ENCODE measurements at regions not wholly inside any gene's neighbourhood (a gene's known extent, or its start where the extent isn't known, plus 50 kb on each side); places are given as distances from the start of the nearest gene placed in this dataset.

- Histone ChIP-seq H3K36me3 (ENCODE audit: control insufficient read depth in 1 of 2, insufficient read depth in 2 of 2, low read length in 2 of 2) (no peaks in the 10 kb centered on the region), H3K4me3 (replicated peaks in 1 of 2; ENCODE audit: low read depth in 1 of 2, low read length in 2 of 2) (no peak overlapping the region), H3K4me1 (ENCODE audit: control insufficient read depth in 1 of 2, insufficient read depth in 2 of 2, low read length in 2 of 2) (no peaks in the 10 kb centered on the region), H3K27me3 (ENCODE audit: insufficient read depth, low read length) (no peaks in the 10 kb centered on the region), H3K9me3 (ENCODE audit: control insufficient read depth in 1 of 2, insufficient read depth in 1 of 2, low read depth in 1 of 2, low read length in 2 of 2) (no peaks in the 10 kb centered on the region), H3K27ac (ENCODE audit: low read depth, low read length) (no peak overlapping the region), H4K20me1 (ENCODE audit: insufficient read depth) (no peaks in the 10 kb centered on the region), H3K79me2 (ENCODE audit: insufficient read depth, low read length) (no peaks in the 10 kb centered on the region), H3K9ac (ENCODE audit: low read length) (no peak overlapping the region), H3K4me2 (ENCODE audit: low read length) (no peak overlapping the region), H2AFZ (ENCODE audit: low read depth, low read length, poor library complexity, severe bottlenecking) (no peak overlapping the region), H3K9me2 (ENCODE audit: insufficient read depth) (no peaks in the 10 kb centered on the region)
- ChIA-PET POLR2A (no interaction called here), RAD21 (ENCODE audit: low non-redundant PET in 1 of 2, low total read pairs in 2 of 2, uncharacterized antibody in 2 of 2, unreplicated experiment in 2 of 2) (no interaction called here), CTCF (no interaction called here)
- ATAC-seq (no peak), DNase-seq (ENCODE audit: low read depth, low spot score) (no peak)
- TF ChIP-seq EZH2 (IDR thresholded peaks at IDR 0.05), result no peak
- no peak for TF ChIP-seq CTCF (IDR thresholded peaks at IDR 0.05 in 2 of 3, conservative IDR thresholded peaks at IDR 0.05 in 1 of 3; ENCODE audit: borderline replicate concordance in 1 of 3, insufficient read depth in 1 of 3, low read depth in 2 of 3, low read length in 2 of 3)
- TF ChIP-seq EGR1 (IDR thresholded peaks at IDR 0.05; ENCODE audit: low read depth), result no peak
- TF ChIP-seq TCF7L2 (IDR thresholded peaks at IDR 0.05; ENCODE audit: borderline replicate concordance, extremely low read depth, insufficient read depth, insufficient read length), result no peak
- TF ChIP-seq FOSL1 (IDR thresholded peaks at IDR 0.05; ENCODE audit: low read depth), result no peak
- intact Hi-C loops (cut with micrococcal nuclease), result no loop called here
- no TSS peak for BruUV-seq (replicated peaks)
Observed at GRCh38 chr2:194619366-194619765, 1037.7 kb upstream of the SLC39A10 start.

GRCh38 chr2:194618432-194618831 lies 1038.6 kb upstream of the SLC39A10 start:
- ChIA-PET CTCF (no interaction called here), RAD21 (ENCODE audit: low non-redundant PET in 1 of 2, low total read pairs in 2 of 2, uncharacterized antibody in 2 of 2, unreplicated experiment in 2 of 2) (no interaction called here), POLR2A (no interaction called here)
- Histone ChIP-seq H3K36me3 (ENCODE audit: control insufficient read depth in 1 of 2, insufficient read depth in 2 of 2, low read length in 2 of 2) (no peaks in the 10 kb centered on the region), H3K9me3 (ENCODE audit: control insufficient read depth in 1 of 2, insufficient read depth in 1 of 2, low read depth in 1 of 2, low read length in 2 of 2) (no peaks in the 10 kb centered on the region), H3K4me1 (ENCODE audit: control insufficient read depth in 1 of 2, insufficient read depth in 2 of 2, low read length in 2 of 2) (no peaks in the 10 kb centered on the region), H3K9me2 (ENCODE audit: insufficient read depth) (no peaks in the 10 kb centered on the region), H3K4me2 (ENCODE audit: low read length) (no peak overlapping the region), H3K79me2 (ENCODE audit: insufficient read depth, low read length) (no peaks in the 10 kb centered on the region), H2AFZ (ENCODE audit: low read depth, low read length, poor library complexity, severe bottlenecking) (no peak overlapping the region), H3K27me3 (ENCODE audit: insufficient read depth, low read length) (no peaks in the 10 kb centered on the region), H3K4me3 (replicated peaks in 1 of 2; ENCODE audit: low read depth in 1 of 2, low read length in 2 of 2) (no peak overlapping the region), H4K20me1 (ENCODE audit: insufficient read depth) (no peaks in the 10 kb centered on the region), H3K9ac (ENCODE audit: low read length) (no peak overlapping the region), H3K27ac (ENCODE audit: low read depth, low read length) (no peak overlapping the region)
- DNase-seq (ENCODE audit: low read depth, low spot score) (no peak), ATAC-seq (no peak)
- BruUV-seq (replicated peaks), result no TSS peak
- intact Hi-C loops (cut with micrococcal nuclease), result no loop called here
- TF ChIP-seq REST (IDR thresholded peaks at IDR 0.05; ENCODE audit: low read depth) (no peak), MAX (IDR thresholded peaks at IDR 0.05) (no peak), CBX3 (IDR thresholded peaks at IDR 0.05; ENCODE audit: low read depth) (no peak), ELF1 (IDR thresholded peaks at IDR 0.05; ENCODE audit: borderline replicate concordance, low read depth) (no peak), ZFX (IDR thresholded peaks at IDR 0.05) (no peak), EZH2 (IDR thresholded peaks at IDR 0.05) (no peak), CEBPB (IDR thresholded peaks at IDR 0.05; ENCODE audit: low read depth) (no peak), YY1 (IDR thresholded peaks at IDR 0.05; ENCODE audit: extremely low read depth, insufficient replicate concordance, low read depth, low read length) (no peak), EGR1 (IDR thresholded peaks at IDR 0.05; ENCODE audit: low read depth) (no peak), FOSL1 (IDR thresholded peaks at IDR 0.05; ENCODE audit: low read depth) (no peak), JUND (IDR thresholded peaks at IDR 0.05) (no peak), POLR2A (IDR thresholded peaks at IDR 0.05; ENCODE audit: borderline replicate concordance, extremely low read depth, insufficient read depth, insufficient read length) (no peak), RAD21 (IDR thresholded peaks at IDR 0.05; ENCODE audit: low read depth) (no peak), SIN3A (IDR thresholded peaks at IDR 0.05; ENCODE audit: low read depth) (no peak)

All from HCT116 (cell line).